Smooth muscle cell (in vitro differentiated cells): ENCODE measurements at regions not wholly inside any gene's neighbourhood (a gene's known extent, or its start where the extent isn't known, plus 50 kb on each side); places are given as distances from the start of the nearest gene placed in this dataset.

Experiments used
- DNase-seq: peaks from one replicate; lab custom pipeline; 2025; ENCODE audit not compliant: unreplicated experiment; lab: John Stamatoyannopoulos, UW
- H2AFZ ChIP-seq: fragments of 200-600 bp; sonication (generic); 2 replicates; pipeline ENCODE4 v1.6.0; 2016; ENCODE audit warnings: antibody characterized with exemption, low read depth, mild to moderate bottlenecking
- H3F3A ChIP-seq: fragments of 200-600 bp; sonication (generic); 2 replicates; pipeline ENCODE4 v1.6.0; 2017; ENCODE audit warnings: antibody characterized with exemption, low read depth
- H3K27ac ChIP-seq: fragments of 200-600 bp; sonication (generic); 2 replicates; pipeline ENCODE4 v1.5.1; 2016; ENCODE audit warnings: low read depth, mild to moderate bottlenecking
- H3K27me3 ChIP-seq: fragments of 200-600 bp; sonication (generic); 2 replicates; pipeline ENCODE4 v1.6.1; 2016; ENCODE audit warnings: low read depth, mild to moderate bottlenecking
- H3K36me3 ChIP-seq: fragments of 200-600 bp; sonication (generic); 2 replicates; pipeline ENCODE4 v1.5.1; 2016; ENCODE audit warnings: low read depth
- H3K4me1 ChIP-seq: fragments of 200-600 bp; sonication (generic); 2 replicates; pipeline ENCODE4 v1.5.1; 2016; ENCODE audit warnings: low read depth
- H3K4me2 ChIP-seq: fragments of 200-600 bp; sonication (generic); 2 replicates; pipeline ENCODE4 v1.6.0; 2016; ENCODE audit warnings: mild to moderate bottlenecking
- H3K4me3 ChIP-seq: fragments of 200-600 bp; sonication (generic); 2 replicates; pipeline ENCODE4 v1.5.1; 2016; ENCODE audit warnings: mild to moderate bottlenecking
- H3K79me2 ChIP-seq: fragments of 200-600 bp; sonication (generic); 2 replicates; pipeline ENCODE4 v1.6.0; 2016; ENCODE audit warnings: low read depth, mild to moderate bottlenecking
- H3K9ac ChIP-seq: fragments of 200-600 bp; sonication (generic); 2 replicates; pipeline ENCODE4 v1.6.0; 2016; ENCODE audit warnings: low read depth
- H3K9me3 ChIP-seq: fragments of 200-600 bp; sonication (generic); replicated peaks from 2 replicates; pipeline ENCODE4 v1.5.1; 2016; ENCODE audit warnings: low read depth
- H4K20me1 ChIP-seq: fragments of 200-600 bp; sonication (generic); 2 replicates; pipeline ENCODE4 v1.6.0; 2016; ENCODE audit warnings: low read depth
- CTCF ChIP-seq: fragments of 200-600 bp; sonication (generic); IDR thresholded peaks from 2 replicates; pipeline ENCODE4 v1.5.1; 2017; ENCODE audit warnings: borderline replicate concordance, mild to moderate bottlenecking, antibody characterized with exemption; ENCODE audit not compliant: insufficient read depth, poor library complexity, severe bottlenecking
- WGBS: methylation state at CpG from one replicate; pipeline ENCODE4 v1.1.7; 2016; ENCODE audit warnings: low lambda C conversion rate; 5-methylcytosine and 5-hydroxymethylcytosine counted together

- Histone ChIP-seq H3F3A (no peaks in the 10 kb centered on the region), H3K36me3 (no peaks in the 10 kb centered on the region), H3K9me3 (no peaks in the 10 kb centered on the region), H4K20me1 (no peaks in the 10 kb centered on the region), H3K27me3 (no peaks in the 10 kb centered on the region), H3K9ac (no peak overlapping the region), H3K27ac (no peak overlapping the region), H3K79me2 (no peaks in the 10 kb centered on the region), H3K4me1 (no peaks in the 10 kb centered on the region), H2AFZ (no peak overlapping the region), H3K4me2 (no peak overlapping the region), H3K4me3 (no peak overlapping the region)
- no peak for TF ChIP-seq CTCF
- DNase-seq, result no peak
- WGBS, result 100% methylated on average over 1 of the region's 1 CpG
These were observed 220.5 kb upstream of the ID2 start for GRCh38 chr2:8461341-8461740.

GRCh38 chr2:8462280-8462679 lies 219.6 kb upstream of the ID2 start:
- TF ChIP-seq CTCF, result no peak

GRCh38 chr2:8462899-8463648 lies 218.8 kb upstream of the ID2 start:
- Histone ChIP-seq H3F3A (no peaks in the 10 kb centered on the region), H3K27me3 (no peaks in the 10 kb centered on the region), H3K36me3 (no peaks in the 10 kb centered on the region), H3K4me2 (no peak overlapping the region), H3K4me1 (no peaks in the 10 kb centered on the region), H3K9me3 (no peaks in the 10 kb centered on the region), H3K79me2 (no peaks in the 10 kb centered on the region), H3K9ac (no peak overlapping the region), H3K27ac (no peak overlapping the region), H2AFZ (no peak overlapping the region), H3K4me3 (no peak overlapping the region), H4K20me1 (no peaks in the 10 kb centered on the region)
- TF ChIP-seq CTCF, result no peak
- no peak for DNase-seq
- WGBS, result 96% methylated on average over 18 of the region's 18 CpGs

More at GRCh38 chr2:8462280-8462679, 219.6 kb upstream of the ID2 start:
- no peaks in the 10 kb centered on the region for H3K36me3 ChIP-seq
- no peaks in the 10 kb centered on the region for H3K9me3 ChIP-seq
- H3K4me1 ChIP-seq, result no peaks in the 10 kb centered on the region
- no peaks in the 10 kb centered on the region for H3K79me2 ChIP-seq
- no peaks in the 10 kb centered on the region for H3F3A ChIP-seq
- H3K4me2 ChIP-seq, result no peak overlapping the region
- H2AFZ ChIP-seq, result no peak overlapping the region
- DNase-seq, result no peak
- no peaks in the 10 kb centered on the region for H3K27me3 ChIP-seq
- 100% methylated on average over 1 of the region's 1 CpG for WGBS
- H3K4me3 ChIP-seq, result no peak overlapping the region
- no peak overlapping the region for H3K9ac ChIP-seq
- H3K27ac ChIP-seq, result no peak overlapping the region
- H4K20me1 ChIP-seq, result no peaks in the 10 kb centered on the region

- Histone ChIP-seq H2AFZ (no peak overlapping the region), H3K4me3 (no peak overlapping the region), H3K27me3 (no peaks in the 10 kb centered on the region), H3K27ac (no peak overlapping the region), H4K20me1 (no peaks in the 10 kb centered on the region), H3K4me1 (no peaks in the 10 kb centered on the region), H3F3A (no peaks in the 10 kb centered on the region), H3K79me2 (no peaks in the 10 kb centered on the region), H3K9ac (no peak overlapping the region), H3K9me3 (no peaks in the 10 kb centered on the region), H3K4me2 (no peak overlapping the region), H3K36me3 (no peaks in the 10 kb centered on the region)
- DNase-seq, result no peak
- TF ChIP-seq CTCF, result no peak
- 97% methylated on average over 3 of the region's 3 CpGs for WGBS
These were observed 216.3 kb upstream of the ID2 start for GRCh38 chr2:8465560-8465959.
